HG02759 (cell line): ENCODE measurements at regions not wholly inside any gene's neighbourhood (a gene's known extent, or its start where the extent isn't known, plus 50 kb on each side); places are given as distances from the start of the nearest gene placed in this dataset.

Experiments
- ATAC-seq: cut with Tn5 transposase; IDR thresholded peaks from one replicate; pipeline ENCODE4 v1.9.1; 2021; ENCODE audit warnings: mild to moderate bottlenecking, moderate library complexity; ENCODE audit not compliant: unreplicated experiment

GRCh38 chr17:51540151-51540550, 279.8 kb downstream of the UTP18 start:
- no peak for ATAC-seq

GRCh38 chr17:51541215-51541614, 280.9 kb downstream of the UTP18 start:
- no peak for ATAC-seq

- ATAC-seq = no peak
Measured at GRCh38 chr17:51546114-51546513, 285.8 kb downstream of the UTP18 start.

- ATAC-seq = no peak
Measured at GRCh38 chr17:51548125-51548524, 287.8 kb downstream of the UTP18 start.

GRCh38 chr17:51555153-51555552, 294.8 kb downstream of the UTP18 start:
- ATAC-seq = no peak

- no peak for ATAC-seq
Measured at GRCh38 chr17:51559778-51560177, 299.4 kb downstream of the UTP18 start.

GRCh38 chr17:51560398-51560797, 300.1 kb downstream of the UTP18 start:
- ATAC-seq = no peak

- ATAC-seq = no peak
Measured at GRCh38 chr17:51563961-51564360, 303.6 kb downstream of the UTP18 start.

- no peak for ATAC-seq
Measured at GRCh38 chr17:51572115-51572514, 311.8 kb downstream of the UTP18 start.
